IPS-NIHi7 (cell line): ENCODE measurements at regions not wholly inside any gene's neighbourhood (a gene's known extent, or its start where the extent isn't known, plus 50 kb on each side); places are given as distances from the start of the nearest gene placed in this dataset.

Experiments
- DNase-seq: peaks from one replicate; pipeline ENCODE4 v3.0.0; 2012; ENCODE audit warnings: mixed read lengths; ENCODE audit errors: extremely low spot score

DNA sequence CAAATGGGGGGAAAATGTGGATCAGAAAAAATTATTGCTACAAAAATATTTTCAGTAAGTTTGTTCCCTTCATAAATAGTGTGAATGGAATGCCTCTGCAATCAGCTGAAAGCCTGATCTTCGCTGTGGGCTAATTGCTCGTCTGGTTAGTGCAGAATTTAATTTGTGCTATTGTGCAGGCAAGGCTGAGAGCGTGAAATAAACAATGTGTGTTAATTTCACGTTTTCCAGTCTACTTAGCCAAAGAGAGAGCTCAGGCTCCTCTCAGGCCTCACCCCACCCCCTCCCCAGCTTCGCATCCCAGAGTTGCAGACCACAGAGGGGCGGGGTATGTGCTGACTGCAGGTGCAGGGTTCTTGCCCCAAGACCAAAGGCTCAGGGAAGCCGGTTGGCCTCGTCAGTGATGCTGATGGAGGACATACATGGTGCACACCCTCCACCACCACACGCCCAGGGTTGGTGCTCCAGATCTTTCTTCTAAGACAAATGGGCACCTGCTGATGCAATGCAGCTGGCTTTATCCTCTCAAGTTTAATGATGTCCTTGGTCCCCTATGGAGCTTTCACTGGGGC, 302.6 kb upstream of the SLC14A2 start:
- no peak for DNase-seq

DNA sequence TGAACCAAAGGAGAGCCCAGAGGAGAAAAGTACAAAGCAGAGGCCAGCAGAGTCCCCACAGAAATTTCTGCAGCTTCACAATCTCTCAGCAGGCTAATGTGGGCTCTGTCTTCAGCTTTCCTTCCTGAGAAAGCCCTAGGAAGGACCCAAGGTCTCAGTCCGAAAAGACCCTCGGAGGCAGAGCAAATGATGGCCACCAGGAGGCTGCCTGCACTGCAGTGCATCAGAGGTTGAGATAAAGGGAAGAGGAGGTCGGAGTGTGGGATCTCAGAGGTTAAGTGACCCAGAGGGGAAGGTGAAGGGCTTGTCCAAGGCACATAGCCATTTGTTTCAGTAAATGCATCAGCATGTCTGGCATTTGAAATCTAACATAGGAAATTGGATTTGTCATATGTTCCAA, 299.1 kb upstream of the SLC14A2 start:
- peak; percentile 48 for DNase-seq

DNA sequence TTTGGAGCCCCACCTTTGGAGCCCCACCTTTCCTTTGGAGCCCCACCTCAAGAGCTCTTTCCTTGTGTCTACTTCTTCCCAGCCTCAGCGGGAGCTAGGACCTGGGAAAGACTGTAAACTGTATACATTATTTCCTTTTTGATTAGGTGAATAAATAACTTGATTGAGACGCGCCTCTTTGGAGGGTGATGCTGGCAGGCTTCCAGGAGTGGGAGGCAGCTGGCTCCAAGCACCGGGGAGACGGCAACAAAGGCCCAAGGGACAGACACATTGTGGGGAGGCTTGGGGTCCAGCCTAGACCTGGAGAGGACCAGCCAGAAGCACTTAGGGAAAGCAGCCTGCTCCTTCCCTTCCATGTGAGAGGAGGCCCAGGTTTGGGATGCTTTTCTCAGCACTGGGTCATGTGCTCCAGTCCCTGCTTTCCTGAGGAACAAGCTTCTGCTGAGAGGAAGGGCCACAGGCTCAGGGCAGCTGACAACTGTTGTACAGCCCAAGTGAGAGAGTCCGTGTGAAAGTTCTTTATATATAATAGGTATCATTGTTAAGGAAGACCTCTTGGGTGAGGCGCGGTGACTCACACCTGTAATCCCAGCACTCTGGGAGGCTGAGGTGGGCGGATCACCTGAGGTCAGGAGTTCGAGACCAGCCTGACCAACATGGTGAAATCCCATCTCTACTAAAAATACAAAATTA, 297.2 kb upstream of the SLC14A2 start:
- no peak for DNase-seq

- no peak for DNase-seq
Measured at GRCh38 chr18:45320724-45321123, 294.6 kb upstream of the SLC14A2 start.

GRCh38 chr18:45321520-45321919, 293.8 kb upstream of the SLC14A2 start:
- no peak for DNase-seq

DNA sequence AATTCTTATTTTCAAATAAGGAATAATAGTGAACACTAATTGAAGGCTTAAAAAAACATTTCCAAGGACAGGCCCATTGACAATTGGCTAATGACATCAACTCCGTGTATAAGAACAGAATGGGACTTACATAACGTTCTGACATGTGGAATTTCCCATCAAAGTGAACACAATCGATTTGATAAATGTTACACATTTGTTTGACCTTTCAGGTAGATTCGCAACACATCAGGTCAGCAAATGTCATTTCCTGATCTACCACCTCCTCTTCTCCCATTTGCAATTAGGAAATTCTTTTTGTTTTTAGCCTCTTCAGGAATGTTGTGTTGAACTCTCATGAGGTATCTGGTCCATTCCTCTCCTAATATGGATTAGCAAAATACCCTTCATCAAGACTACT, 292.9 kb upstream of the SLC14A2 start:
- no peak for DNase-seq

DNA sequence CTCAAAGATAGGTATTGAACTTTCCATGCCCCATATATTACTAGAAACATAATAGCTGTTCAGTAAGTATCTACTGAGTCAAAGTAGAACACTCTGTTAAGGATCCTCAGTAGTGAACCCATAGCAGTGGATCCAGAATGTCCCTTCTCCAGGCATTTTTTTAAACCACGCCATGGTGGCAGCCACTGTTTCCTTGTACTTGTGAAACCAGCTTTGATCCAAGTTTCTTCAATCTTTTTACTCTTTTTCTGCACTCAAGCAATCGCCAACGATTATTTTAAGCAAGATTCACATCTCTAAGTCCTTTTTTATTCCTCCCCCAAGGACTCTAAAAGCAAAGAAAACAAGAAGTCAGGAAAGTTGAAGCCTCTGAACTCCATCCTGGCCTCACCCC, 291.2 kb upstream of the SLC14A2 start:
- DNase-seq = no peak

GRCh38 chr18:45324495-45325113, 290.7 kb upstream of the SLC14A2 start:
- peak; percentile 47 for DNase-seq

DNA sequence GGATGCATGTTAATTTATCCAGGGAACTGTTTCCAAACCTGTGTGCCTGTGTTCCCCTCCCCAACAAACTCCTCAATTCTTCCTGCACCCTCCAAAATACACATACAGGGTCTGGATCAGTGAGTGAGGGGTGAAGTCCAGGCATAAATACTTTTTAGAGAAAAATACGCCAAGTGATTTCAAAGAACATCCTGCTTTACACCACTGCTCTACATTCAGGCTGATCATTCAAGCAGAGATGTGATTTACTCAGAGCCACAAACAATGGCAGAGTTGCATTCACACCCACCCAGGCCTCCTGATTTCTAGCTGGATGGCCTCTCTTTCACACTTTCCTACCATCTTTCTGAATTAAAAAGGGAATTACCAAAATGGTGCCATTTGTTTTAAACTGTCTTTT, 289.5 kb upstream of the SLC14A2 start:
- DNase-seq = no peak

- no peak for DNase-seq
Measured at GRCh38 chr18:45326505-45326904, 288.8 kb upstream of the SLC14A2 start.

DNA sequence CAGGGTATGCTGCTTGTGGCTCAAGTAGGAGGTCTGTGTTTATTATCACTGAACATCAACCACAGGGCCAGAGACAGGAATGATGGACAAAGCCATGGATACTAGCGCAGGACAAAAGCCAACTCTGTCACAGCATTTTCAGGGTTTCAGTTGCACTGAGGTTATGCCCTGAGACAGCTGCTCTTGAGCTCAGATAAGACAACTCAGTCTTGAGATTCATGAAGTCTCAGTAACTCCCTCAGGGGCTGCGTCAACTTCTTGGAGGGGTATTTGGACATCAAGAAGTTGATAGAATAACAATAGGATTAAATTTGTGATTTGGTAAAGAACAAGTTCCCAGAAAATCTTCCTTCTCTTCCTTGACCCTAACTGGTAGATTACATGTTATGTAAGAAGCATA, 287.0 kb upstream of the SLC14A2 start:
- no peak for DNase-seq

- DNase-seq = no peak
Measured at GRCh38 chr18:45328811-45329210, 286.5 kb upstream of the SLC14A2 start.

DNA sequence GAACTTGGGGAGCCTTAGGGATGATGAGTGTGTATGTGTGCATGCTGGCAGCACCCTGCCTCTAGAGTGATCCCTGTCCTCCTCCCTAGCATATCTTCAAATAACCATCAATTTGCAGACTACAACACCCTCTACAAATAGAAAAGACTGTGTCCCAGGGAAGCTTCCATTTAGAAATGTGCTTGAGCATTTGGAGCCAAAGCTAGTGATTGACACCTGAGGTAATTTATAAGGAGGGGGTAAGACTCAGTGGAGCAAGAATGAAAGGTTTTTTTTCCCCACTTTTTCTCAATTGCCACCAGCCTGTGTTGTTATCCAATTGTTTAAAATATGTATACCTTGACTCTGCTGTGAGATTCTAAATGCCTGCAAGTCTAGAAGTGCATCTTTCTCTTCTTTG, 286.0 kb upstream of the SLC14A2 start:
- DNase-seq = no peak

DNA sequence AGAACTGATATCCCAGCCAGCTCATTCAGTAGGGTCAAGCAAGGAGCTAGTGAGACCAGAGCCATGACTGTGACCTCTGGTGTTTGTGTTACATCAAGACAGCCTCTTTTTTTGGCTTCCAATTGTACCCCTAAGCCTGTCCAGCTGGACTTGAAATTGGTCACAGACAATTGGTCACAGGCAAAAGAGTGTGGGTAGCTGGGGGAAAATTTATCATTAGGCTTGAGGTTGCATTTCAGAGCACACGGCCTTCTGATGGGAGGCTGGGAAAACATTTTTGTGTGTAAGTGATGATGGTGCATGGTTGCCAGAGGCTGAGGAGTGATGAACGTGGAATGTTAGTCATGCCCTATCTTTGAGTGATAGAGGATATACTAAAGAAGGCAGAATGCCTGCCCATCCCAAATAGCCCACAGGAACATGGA, 285.1 kb upstream of the SLC14A2 start:
- DNase-seq = no peak

GRCh38 chr18:45332871-45333270, 282.4 kb upstream of the SLC14A2 start:
- DNase-seq = no peak

DNA sequence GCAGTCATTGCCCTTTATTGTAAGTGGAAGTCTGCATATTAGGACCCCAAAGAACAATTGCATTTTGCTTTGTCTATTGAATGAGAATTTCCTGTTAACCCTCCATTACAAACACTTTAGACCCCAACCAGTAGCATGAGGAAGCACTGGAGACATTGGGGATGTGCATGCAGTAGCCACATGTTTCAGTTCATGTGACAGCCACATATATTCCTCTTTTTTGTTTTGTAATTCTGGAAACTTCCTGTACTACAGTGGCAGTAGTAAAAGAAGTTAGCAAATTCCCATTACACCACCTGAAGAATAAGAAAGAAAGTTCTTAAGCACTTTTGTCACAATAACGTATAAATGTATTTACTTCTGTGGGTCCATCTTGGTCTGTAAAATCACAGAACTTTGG, 281.1 kb upstream of the SLC14A2 start:
- no peak for DNase-seq

- DNase-seq = peak; percentile 50
Measured at GRCh38 chr18:45335282-45336043, 279.8 kb upstream of the SLC14A2 start.

DNA sequence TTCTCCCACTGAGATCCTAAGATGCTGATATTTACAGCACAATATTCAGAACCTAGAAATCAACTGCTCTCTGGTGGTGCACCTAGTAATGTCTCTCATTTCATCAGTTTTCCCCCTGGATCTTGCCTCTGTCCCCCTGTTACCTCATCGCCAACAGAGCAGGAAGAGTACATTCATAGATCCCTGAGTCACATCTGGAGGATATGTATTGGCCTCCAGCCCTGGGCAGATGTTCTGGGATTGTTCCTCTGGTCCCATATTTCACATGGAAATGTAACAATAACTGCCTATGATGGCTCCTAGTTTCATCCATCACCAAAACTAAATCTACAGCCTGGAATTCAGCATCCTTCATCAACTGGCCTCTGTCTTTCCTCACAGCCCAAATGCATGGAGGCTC, 278.8 kb upstream of the SLC14A2 start:
- no peak for DNase-seq

- DNase-seq = no peak
Measured at GRCh38 chr18:45337477-45337876, 277.8 kb upstream of the SLC14A2 start.

- DNase-seq = no peak
Measured at GRCh38 chr18:45339810-45340550, 275.3 kb upstream of the SLC14A2 start.

DNA sequence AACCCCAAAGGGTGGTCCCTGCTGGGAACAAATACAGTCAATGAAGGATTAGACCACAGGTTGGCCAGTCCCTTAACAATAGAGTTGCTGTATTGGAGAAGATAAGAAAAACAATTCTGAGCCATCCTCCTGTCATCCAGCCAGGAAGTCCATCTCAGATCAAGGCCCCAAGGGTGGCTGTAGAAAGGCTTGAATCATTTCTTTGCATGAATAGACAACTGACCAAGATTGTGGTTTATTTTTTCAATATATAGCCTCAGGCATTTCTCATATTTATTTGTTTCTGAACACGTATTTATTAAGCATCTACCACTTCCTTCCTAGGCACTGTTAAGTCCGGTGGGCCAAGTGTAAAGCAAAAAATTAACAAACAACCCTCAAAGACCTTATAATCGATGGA, 274.4 kb upstream of the SLC14A2 start:
- no peak for DNase-seq

DNA sequence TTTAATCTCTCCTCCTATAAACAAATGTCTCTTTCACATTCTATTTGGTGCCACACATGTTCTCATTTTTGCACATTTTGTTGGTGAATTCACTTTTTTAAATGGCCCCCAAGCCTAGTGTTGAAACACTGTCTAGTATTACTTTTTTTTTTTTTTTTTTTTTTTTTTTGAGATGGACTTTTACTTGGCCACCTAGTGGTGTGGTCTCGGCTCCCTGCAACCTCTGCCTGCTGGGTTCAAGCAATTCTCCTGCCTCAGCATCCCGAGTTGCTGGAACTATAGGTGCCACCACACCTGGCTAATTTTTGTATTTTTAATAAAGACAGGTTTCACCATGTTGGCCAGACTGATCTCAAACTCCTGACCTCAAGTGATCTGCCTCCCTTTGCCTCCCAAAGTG, 273.8 kb upstream of the SLC14A2 start:
- no peak for DNase-seq
